Left lung (tissue), 4 donors: ENCODE measurements at regions not wholly inside any gene's neighbourhood (a gene's known extent, or its start where the extent isn't known, plus 50 kb on each side); places are given as distances from the start of the nearest gene placed in this dataset.
"Not testable (repeated sequence)": the region's sequence is repeated elsewhere in the genome, so short reads cannot be mapped to it uniquely, and the experiment has no call there.

Experiments
- ATAC-seq: fragments of 200-7000 bp; cut with Tn5 transposase; one replicate; pipeline ENCODE4 v1.9.1; 2020; ENCODE audit warnings: moderate library complexity
- DNase-seq, 4 donors: peaks; one replicate each; pipeline ENCODE4 v3.0.0-alpha.2; 2013 to 2020
- H3K27ac ChIP-seq, 2 donors: fragments of 200-600 bp; sonication (generic) in 1 of 2; one replicate each; pipeline versions ENCODE4 v1.5.0 to v1.8.0; 2020 to 2021
- H3K27me3 ChIP-seq, 2 donors: fragments of 200-600 bp; sonication (generic) in 1 of 2; one replicate each; pipeline versions ENCODE4 v1.5.0 to v1.8.0; 2020 to 2021
- H3K36me3 ChIP-seq, 2 donors: fragments of 200-600 bp; sonication (generic) in 1 of 2; one replicate each; pipeline versions ENCODE4 v1.5.0 to v1.8.0; 2020 to 2021
- H3K4me1 ChIP-seq, 2 donors: fragments of 200-600 bp; one replicate each; pipeline ENCODE4 v1.8.0; 2021
- H3K4me3 ChIP-seq, 2 donors: fragments of 200-600 bp; sonication (generic) in 1 of 2; one replicate each; pipeline versions ENCODE4 v1.5.0 to v1.8.0; 2020 to 2021; ENCODE audit warnings: mild to moderate bottlenecking in 1 of 2
- H3K9me3 ChIP-seq, 2 donors: fragments of 200-600 bp; sonication (generic) in 1 of 2; one replicate each; pipeline versions ENCODE4 v1.5.0 to v1.8.0; 2020 to 2021
- intact Hi-C, 2 donors: fragments of 100-400 bp; cut with DNase I; formaldehyde crosslinking; loops; one replicate each; pipeline versions ENCODE4 v1.11.2 to v1.14.2; 2022
- TF ChIP-seq, protein P1 (sequence below), 2 donors: fragments of 200-600 bp; sonication (generic) in 1 of 2; IDR thresholded peaks; one replicate each; pipeline versions ENCODE4 v1.5.0 to v1.8.0; 2021; ENCODE audit warnings: antibody characterized with exemption in 2 of 2
- donor health status: DM: no; HTN: yes; CAD: no.
- donor health status: DM: no; HTN: no; CAD: no.

DNA sequence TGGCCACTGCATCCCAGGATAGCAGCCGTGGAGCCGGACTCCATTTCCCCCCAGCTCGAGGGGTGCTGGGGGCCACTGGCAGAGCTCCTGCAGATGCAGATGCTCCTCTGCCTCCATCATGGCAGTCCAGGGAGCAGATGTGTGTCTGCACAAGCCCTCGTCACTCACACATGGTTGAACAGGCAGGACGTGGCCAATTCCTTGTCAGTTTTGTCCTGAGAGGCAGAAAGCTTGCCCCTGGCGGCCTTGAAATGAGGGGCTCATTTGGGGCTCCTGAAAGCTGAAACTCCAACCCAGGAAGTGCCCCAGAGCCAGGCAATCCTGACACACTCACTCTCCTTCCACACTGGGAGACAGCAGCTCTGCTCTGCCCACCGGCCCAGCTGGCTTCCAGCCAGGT lies 100.9 kb upstream of the C14orf180 start:
- no peak overlapping the region for H3K4me3 ChIP-seq
- H3K36me3 ChIP-seq = no peaks in the 10 kb centered on the region
- DNase-seq = no peak
- H3K27me3 ChIP-seq = peaks cover 0 to 31% of the 10 kb centered on the region in 2 donors
- no peak for ATAC-seq
- no peaks in the 10 kb centered on the region for H3K4me1 ChIP-seq
- no peak overlapping the region for H3K27ac ChIP-seq
- TF ChIP-seq, protein P1, sequence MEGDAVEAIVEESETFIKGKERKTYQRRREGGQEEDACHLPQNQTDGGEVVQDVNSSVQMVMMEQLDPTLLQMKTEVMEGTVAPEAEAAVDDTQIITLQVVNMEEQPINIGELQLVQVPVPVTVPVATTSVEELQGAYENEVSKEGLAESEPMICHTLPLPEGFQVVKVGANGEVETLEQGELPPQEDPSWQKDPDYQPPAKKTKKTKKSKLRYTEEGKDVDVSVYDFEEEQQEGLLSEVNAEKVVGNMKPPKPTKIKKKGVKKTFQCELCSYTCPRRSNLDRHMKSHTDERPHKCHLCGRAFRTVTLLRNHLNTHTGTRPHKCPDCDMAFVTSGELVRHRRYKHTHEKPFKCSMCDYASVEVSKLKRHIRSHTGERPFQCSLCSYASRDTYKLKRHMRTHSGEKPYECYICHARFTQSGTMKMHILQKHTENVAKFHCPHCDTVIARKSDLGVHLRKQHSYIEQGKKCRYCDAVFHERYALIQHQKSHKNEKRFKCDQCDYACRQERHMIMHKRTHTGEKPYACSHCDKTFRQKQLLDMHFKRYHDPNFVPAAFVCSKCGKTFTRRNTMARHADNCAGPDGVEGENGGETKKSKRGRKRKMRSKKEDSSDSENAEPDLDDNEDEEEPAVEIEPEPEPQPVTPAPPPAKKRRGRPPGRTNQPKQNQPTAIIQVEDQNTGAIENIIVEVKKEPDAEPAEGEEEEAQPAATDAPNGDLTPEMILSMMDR (IDR thresholded peaks at IDR 0.05) = no peak
- intact Hi-C loops = no loop called here
- peaks cover 0 to 25% of the 10 kb centered on the region in 2 donors for H3K9me3 ChIP-seq

DNA sequence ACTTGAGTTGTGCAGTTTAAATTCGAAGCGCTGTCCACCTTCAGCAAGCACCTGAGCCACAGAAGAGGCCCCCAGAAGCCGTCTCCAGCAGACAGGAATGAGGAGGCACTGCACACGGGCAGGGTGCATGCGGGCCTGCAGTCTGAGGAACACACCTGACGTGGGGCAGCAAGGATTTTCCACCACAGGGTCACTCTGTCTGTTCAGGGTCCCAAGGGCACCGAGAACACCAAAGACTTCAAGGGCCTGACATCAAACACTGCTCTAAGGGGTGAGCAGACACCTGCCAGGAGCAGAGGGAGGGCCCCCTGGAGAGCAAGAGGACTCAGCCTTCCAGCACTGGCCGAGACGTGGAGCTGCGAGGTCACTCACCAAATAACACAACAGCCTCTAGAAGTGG lies 99.7 kb upstream of the C14orf180 start:
- Histone ChIP-seq H3K36me3 (no peaks in the 10 kb centered on the region), H3K4me1 (no peaks in the 10 kb centered on the region), H3K4me3 (no peak overlapping the region), H3K27me3 (peaks cover 0 to 27% of the 10 kb centered on the region in 2 donors), H3K27ac (no peak overlapping the region), H3K9me3 (peaks cover 0 to 25% of the 10 kb centered on the region in 2 donors)
- intact Hi-C loops = no loop called here
- ATAC-seq (no peak), DNase-seq (no peak)
- TF ChIP-seq, protein P1 (IDR thresholded peaks at IDR 0.05) = no peak

DNA sequence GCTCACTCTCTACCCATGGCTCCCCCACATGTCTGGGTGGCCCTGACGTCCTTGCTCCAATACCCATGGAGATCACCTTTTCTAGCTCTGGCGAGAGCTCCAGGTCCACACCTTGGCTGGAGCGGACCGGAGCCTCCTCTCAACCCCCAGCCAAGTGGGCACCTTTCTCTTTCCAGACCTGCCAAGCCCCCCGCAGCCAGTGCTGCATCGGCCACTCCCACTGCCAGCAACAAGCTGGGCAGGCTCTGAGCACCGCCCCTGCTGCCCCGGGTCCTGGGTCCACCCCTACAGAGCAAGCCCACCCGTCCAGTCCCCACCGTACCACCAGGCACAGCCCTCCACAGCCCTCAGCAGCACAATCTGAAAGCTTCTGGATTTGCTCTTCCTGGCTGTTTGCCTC lies 98.2 kb upstream of the C14orf180 start:
- no peak for DNase-seq

DNA sequence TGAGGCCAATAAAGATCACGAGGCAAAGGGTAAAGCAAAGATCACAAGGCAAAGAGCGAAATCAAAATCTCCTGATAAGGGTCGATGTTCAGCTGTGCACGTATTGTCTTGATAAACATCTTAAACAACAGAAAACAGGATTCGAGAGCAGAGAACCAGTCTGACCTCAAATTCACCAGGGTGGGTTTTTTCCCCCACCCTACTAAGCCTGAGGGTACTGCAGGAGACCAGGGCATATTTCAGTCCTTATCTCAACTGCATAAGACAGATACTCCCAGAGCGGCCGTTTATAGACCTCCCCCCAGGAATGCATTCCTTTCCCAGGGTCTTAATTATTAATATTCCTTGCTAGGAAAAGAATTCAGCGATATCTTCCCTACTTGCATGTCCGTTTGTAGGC lies 97.5 kb upstream of the C14orf180 start:
- H3K4me1 ChIP-seq, DNase-seq, intact Hi-C loops, ATAC-seq, H3K27ac ChIP-seq, H3K4me3 ChIP-seq, H3K36me3 ChIP-seq: not testable (repeated sequence)
- H3K27me3 ChIP-seq = peaks cover 0 to 31% of the 10 kb centered on the region in 2 donors
- H3K9me3 ChIP-seq = peaks cover 0 to 25% of the 10 kb centered on the region in 2 donors

More for the DNA sequence above, 98.2 kb upstream of the C14orf180 start:
- no peaks in the 10 kb centered on the region for H3K36me3 ChIP-seq
- peaks cover 0 to 25% of the 10 kb centered on the region in 2 donors for H3K9me3 ChIP-seq
- H3K4me3 ChIP-seq = no peak overlapping the region
- H3K27ac ChIP-seq = no peak overlapping the region
- TF ChIP-seq, protein P1 (IDR thresholded peaks at IDR 0.05) = no peak
- H3K27me3 ChIP-seq = peaks cover 0 to 27% of the 10 kb centered on the region in 2 donors
- no peaks in the 10 kb centered on the region for H3K4me1 ChIP-seq
- intact Hi-C loops = no loop called here
- ATAC-seq = no peak

DNA sequence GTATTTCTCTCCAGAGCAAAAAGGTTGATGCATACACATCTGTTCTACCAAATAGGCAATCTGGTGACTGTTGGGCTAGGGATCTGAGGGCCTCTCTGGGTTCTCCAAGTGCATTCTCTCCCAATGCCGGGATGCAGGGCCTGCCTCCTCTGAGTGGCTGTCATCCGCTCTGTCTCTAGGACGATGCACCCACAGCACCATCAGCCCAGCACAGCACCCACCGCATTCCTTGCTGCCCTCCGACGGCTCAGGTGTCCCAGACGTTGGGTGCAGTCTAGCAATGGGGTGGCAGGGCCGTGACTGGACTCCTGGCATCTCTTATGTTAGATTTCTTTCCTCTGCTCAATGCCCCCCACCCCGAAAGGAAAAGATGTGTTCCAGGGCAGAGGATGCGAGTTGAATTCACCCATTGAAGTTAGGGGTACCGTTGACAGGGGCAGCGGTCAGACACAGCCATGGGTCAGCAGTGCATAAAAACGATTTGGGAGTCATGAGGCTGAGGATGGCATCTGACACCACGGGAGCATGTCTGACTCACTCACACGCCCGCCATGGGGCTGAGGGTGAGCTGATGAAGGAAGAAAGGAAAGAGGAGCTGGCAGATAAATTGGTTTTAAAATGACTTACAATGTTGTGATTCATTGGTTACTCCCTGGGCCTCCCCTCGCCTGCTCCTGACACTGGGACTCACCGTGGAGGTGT lies 93.2 kb upstream of the C14orf180 start:
- Histone ChIP-seq H3K36me3 (no peaks in the 10 kb centered on the region), H3K4me1 (no peaks in the 10 kb centered on the region), H3K9me3 (peaks cover 0 to 16% of the 10 kb centered on the region in 2 donors), H3K27ac (no peak overlapping the region), H3K4me3 (no peak overlapping the region), H3K27me3 (peaks cover 0 to 37% of the 10 kb centered on the region in 2 donors)
- intact Hi-C loops = no loop called here
- TF ChIP-seq, protein P1 (IDR thresholded peaks at IDR 0.05) = no peak
- DNase-seq (no peak), ATAC-seq (no peak)

DNA sequence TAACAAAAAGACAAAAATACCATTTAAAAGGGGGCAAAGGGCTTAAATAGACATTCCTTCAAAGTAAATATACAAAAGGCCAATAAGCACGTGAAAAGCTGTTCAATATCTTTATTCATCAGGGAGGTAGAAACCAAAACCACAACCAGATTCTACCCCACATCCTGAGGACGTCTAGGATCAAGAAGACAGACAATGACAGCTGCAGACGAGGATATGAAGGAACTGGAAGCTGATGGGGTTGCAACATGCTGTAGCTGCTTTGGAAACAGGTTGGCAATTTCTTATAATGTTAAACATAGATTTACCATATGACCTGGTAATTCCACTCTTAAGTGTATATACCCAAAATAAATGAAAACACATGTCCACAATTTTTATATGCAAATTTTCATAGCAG lies 85.1 kb upstream of the C14orf180 start:
- H3K9me3 ChIP-seq = peaks cover 0 to 15% of the 10 kb centered on the region in 2 donors
- no peak overlapping the region for H3K4me3 ChIP-seq
- intact Hi-C loops = no loop called here
- H3K27ac ChIP-seq = no peak overlapping the region
- TF ChIP-seq, protein P1 (IDR thresholded peaks at IDR 0.05) = no peak
- H3K36me3 ChIP-seq = no peaks in the 10 kb centered on the region
- no peak for DNase-seq
- no peak for ATAC-seq
- no peaks in the 10 kb centered on the region for H3K27me3 ChIP-seq
- H3K4me1 ChIP-seq = no peaks in the 10 kb centered on the region
